ENCODE measurements at regions not wholly inside any gene's neighbourhood (a gene's known extent, or its start where the extent isn't known, plus 50 kb on each side); places are given as distances from the start of the nearest gene placed in this dataset.
"Not testable (repeated sequence)": the region's sequence is repeated elsewhere in the genome, so short reads cannot be mapped to it uniquely, and the experiment has no call there.

DNA sequence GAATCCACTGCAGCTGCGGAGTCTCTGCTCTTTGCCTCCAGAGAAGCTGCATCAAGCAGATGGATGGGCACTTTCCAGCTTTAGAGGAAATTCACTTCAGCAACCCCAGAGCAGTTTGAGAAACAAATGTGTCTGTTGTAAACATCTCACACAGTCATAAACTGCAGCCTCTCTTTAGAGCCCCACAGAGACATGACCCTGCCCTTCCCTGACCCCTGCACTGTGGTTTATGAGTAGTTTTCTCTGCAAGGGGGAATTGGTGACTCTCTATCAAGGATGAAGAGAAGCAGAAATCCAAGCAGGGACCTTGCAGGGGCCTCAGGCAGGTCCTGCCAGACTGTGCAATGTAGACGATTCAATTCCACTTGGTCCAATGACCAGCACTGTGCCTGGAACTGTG, 160.2 kb downstream of the SH2D4B start:
- no peak for DNase-seq

DNA sequence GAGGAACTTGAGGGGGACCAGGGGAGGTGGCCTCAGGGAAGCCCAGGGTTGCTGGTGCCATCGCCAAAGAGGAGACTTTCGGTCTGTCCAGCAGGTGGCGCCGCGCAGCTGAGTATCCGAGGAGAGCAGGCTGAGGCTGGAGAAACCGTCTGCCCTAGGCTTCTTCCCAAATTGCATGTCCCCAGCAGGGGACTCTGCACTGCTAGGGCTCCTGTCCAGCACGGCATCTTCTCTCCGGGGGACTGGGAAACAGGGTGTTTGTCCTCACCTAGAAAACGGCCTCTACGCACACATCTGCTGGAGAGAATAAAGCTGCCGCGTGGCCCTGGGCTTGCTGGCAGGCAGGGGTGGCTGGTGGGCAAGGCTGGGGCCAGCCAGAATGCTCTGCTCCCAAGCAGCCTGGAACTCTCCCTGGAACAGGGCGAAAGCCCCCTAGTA, 161.9 kb downstream of the SH2D4B start:
- DNase-seq = peak; percentile 70

DNA sequence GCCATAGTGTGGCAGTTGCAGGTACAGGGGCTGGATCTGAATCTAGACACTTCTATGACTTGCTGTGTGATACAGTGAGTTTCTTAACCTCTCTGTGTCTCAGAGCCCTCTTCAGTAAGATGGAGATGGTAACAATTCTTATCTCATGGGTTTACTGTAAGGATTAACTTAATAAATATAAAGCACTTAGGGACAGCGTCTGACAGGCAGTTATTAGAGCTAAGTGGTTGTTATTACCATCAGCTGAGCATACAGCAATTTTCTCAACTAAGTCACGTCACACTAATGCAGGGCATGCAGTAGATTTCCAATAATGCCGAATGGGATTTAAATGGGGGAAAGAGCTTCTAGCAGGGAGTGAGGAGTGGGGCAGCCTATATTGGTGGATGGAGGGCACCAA, 162.6 kb downstream of the SH2D4B start:
- DNase-seq = no peak

DNA sequence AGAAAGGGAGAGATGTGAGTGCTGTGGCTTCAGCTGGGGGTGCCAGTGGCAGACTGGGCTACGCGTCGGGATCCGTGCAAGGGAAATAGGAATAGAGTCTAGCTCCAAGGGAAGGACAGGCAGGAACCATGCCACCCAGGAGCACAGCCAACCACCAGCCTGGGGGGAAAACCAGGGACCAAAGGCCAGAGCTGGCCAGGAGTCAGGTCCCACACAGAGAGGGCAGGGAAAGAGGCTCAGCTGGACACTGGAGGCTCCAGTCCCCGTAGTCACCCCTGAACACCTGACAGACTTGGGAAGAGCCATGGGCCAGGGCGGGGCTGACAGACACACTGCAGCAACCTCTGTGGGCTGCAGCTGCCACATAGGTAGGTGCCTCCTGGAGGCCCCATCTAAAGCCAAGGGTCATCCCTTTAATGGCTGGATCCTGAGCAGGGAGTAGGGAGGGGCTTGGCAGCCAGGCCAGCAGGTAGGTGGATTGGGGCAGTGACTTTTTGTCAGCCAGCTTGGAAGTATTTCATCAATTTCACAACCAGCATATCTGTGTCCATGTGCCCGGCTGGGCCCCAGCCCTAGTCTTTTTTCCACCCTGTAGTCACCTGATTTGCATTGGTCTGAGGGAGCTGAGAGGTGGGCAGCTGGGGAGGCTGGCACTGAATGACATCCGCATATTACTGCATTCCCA, 163.2 kb downstream of the SH2D4B start:
- no peak for DNase-seq

DNA sequence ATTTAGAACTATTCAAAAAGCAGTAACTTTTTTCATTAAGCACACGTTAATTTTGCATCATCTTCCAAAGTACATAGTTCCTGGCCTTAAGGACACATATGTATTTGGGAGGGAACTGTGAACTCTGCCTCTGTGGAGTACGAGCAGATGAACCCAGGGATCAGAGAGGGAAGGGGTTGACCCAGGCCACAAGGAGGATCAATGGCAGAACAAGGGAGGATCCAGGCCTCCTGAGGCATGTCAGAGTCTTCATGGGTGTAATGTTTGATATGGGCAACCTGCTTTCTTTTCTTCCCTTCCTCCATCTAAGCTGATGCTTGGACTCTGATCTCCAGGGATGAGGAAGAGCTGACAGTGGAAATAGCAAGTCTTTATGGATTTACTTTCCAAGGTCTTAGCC, 164.0 kb downstream of the SH2D4B start:
- DNase-seq = no peak

DNA sequence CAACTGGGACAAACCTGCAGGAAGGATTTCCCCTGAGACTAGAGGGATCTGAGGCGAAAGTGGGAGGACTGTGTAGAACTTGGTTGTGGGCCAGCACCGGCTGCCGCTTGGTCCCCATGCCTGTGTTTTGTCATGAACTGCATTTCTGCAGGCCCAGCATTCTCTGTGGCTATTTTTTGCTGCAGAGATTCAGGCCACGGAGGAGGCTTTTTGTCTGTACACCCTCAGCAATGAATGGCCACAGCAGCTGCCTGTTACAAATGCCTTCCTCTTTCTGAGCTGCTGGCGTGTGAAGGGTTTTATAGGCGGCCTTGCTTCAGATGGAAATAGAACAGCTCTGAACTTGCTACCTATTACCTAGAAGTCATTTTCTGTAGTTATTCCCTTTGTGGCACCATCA, 164.4 kb downstream of the SH2D4B start:
- no peak for DNase-seq

DNA sequence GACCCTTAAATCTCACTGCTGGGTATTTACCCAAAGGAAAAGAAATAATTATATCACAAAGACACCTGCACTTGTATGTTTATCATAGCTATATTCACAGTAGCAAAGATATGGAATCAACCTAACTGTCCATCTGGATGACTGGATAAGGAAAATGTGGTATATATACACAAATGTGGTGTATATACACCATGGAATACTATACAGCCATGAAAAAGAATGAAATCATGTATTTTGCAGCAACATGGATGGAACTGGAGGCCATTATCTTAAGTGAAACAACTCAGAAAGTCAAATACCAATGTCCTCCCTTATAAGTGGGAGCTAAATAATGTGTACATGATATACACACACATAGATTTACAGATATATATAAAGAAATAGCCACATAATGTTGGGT, 168.2 kb downstream of the SH2D4B start:
- no peak for DNase-seq

DNA sequence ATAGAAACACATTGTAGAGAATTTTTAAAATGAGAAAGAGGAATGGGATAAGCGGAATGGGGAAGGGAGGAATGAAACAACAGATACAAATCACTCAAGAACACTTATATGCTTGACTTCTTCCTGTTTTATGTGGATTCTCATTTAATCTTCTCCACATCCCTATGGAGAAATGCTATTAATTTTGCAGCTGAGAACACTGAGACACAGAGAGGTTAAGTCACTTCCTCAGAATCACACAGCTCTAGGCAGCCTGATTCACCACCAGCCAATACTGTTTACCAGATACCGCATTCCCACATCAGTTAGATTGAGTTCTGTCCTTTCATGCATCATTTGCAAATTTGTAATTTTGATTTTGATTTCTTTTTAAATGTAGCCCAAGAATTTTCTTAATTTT, 170.5 kb downstream of the SH2D4B start:
- no peak for DNase-seq

DNA sequence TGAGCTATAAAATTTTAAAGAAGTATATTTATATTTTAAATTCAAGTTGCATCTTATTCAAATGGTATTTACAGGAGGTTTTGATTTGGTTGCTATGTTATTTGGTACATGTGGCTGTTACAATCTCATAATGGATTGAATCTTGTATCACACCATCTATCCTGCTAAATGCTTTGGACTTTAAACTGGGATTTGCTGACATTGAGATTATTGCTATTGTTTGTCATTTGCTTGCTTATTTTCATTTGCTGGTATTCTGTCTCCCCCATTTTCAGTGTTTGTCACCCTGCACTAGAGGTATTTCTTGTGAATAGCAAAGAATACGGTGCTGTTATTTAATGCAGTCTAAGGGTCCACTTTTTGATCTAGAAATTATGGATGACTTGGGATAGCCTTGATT, 171.1 kb downstream of the SH2D4B start:
- DNase-seq = no peak

DNA sequence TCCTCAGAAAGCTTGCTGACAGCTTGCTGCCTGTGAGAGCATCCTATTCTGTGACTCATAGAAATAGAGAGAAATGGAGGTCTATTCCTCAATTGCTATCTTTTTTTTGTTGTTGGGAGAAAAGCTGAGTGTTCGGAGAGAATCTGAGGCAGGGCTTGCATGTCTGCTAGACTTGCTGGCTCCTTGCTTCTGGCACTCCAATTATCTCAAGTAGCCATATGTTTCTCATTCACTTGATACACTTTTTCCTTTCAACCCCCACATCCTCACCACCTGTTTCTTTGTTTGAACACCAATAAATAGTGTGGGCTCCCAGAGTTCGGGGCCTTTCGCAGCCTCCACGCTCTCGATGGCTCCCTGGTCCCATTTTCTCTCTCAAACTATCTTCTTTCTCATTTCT, 172.2 kb downstream of the SH2D4B start:
- DNase-seq = no peak

DNA sequence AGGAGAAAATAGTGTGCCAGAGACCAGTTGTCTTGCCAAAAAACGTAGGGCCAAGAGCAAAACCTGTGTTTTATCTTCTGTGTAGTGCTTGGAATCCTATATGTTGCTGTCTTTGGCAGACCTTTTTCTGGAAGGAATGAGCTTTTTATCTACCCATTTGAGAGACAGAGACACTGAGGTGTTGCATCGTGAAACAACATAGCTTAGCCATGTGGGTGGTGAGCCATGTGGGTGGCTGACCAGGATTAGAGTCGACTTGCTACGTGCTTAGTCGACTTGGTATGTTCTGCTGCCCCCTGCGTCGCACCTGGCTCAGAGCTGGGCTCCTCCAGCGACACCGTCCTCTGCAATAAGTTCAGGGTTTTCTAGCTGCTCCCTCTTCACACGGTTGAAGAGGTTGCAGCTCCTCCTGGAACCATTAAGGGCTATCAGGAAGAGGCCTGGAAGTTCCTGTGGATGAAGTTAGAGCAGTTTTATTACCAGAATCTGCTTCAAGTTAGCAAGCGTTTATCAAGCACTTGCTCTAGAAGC, 175.8 kb downstream of the SH2D4B start:
- no peak for DNase-seq

DNA sequence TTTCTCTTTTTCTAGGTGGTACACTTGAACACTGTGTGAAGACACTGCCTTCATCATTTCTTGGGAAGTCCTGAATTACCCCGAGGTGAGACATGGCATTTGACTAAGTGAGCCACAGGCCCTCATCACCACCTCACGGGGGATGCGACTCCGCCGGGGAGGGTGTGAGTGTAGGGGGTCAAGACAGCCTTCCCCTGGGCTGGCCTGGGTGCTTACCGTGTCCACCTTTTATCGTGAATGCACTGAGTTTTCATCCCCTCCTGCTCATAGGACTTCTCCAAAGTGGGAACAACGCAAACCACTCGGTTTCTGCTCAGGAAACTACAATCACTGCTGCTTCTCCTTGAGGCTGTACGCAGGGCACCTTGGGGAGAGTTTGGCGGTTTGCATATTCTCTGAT, 176.9 kb downstream of the SH2D4B start:
- no peak for DNase-seq

DNA sequence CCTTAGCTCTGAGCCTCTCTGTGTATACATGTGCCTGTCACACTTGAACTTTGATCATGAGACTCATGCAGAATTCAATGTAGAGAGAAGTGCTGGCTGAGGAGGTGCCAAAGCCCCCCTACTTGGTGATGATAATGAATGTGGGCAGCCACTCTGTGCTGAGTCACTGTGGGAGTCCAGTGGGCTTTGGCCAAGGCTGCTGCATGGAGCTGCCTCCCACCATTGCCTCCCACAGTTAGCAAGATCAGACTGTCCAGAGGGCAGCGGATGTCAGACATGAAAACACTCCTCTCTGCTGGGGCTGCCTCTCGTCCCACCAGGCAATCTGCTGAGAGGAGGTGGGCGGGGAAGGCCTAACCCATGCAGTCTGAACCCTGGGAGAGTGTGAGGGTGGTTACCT, 180.3 kb downstream of the SH2D4B start:
- DNase-seq = no peak

DNA sequence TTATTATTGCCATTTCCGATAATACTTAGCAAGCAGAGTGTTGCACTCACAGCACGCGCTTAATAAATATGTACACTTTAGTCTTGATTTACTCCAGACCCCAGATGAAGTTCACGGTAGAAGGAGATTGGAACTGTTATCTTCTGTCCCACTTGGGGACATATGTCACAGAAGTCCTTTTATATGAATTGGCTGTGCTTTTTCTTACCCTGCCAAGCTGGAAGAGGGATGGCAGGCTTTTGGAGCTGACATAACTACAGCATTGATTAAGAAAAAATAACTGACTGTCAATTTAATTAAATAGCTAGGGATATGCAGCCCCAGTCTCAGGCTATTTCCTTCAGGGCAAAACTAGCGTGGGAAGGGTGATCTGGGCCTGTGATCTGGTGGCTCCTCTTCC, 182.2 kb downstream of the SH2D4B start:
- no peak for DNase-seq

DNA sequence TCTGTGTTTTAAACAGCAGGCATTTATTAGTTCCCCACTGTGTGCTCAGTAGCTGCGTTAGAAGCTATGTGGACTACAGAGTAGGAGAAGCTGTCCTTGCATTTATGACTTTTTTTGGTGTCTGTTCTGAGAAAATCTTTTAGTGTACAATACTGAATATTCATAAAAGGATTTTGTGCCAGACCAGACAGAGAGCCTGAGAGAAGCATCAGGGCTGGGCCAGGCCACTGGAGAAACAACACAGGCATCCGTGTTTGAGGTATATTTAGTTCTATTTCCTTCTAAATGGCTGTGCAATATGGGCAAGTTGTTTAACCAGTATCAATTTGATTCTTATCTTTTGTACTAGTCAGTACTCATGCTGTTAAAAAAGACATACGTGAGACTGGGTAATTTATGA, 182.8 kb downstream of the SH2D4B start:
- no peak for DNase-seq

DNA sequence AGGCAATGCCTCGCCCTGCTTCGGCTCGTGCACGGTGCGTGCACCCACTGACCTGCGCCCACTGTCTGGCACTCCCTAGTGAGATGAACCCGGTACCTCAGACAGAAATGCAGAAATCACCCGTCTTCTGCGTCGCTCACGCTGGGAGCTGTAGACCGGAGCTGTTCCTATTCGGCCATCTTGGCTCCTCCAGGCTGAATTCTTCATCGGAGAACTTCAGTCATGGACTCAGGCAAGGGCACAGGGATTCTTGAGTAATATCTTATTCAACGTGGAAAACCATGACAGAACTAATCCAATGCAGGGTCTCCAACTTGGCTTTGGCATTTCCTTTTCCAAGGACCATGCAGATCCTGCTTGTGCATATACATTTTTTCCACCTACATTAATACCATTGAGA, 190.7 kb downstream of the SH2D4B start:
- not testable (repeated sequence) for DNase-seq

DNA sequence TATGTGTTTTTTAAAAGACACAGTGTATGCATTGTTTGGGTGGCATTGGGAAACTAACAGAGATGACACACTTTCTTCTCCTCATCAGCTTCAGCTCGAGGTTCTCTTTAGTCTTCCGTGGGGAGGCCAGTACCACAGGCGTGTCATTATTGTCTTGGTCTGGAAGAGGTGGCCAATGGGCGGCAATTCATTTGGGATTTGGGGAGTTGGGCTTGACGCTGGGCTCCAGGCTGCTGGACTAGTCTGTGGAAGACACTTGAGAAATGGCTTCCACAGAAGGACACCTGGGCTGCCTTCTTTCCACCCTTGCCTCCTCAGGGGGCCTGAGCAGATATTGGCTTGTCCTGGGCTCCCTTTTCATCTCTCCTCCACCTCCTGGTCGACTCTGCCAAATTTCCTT, 192.2 kb downstream of the SH2D4B start:
- no peak for DNase-seq

DNA sequence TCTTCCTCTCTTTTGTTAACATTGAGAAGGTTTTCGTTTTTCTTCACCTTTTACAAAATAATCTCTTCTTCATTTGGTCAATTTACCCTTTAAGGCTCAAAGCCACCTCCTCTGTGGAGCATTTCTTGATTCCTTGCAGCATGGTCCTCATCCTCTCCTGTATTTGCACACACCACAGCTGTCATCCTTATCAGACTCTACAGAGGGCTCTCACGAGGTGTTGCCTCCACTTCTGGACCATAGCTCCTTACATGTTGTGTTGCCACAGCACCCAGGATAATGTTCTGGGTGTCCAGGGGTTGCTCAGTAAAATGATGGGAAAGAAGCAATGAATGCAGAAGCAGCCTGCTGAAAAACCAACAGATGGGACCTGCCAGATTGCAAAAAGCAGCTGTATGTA, 192.8 kb downstream of the SH2D4B start:
- no peak for DNase-seq

DNA sequence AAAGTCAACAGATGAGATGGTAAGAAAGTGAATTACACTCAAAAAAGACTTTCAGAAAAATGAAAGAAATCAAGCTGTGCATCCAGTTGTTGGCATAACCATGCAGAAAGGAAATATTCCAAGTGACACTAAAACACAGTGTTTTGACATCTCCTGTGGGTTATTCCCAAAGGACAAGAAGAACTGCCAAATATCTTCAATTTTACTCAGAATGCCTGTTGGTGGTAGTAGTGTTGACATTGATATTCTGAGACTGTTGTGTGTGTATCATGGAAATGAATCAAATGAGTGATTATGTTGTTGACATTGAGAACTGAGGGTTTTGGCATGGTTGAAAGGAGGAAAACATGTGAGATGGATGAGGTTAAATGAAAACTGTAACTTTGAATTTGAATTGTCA, 196.9 kb downstream of the SH2D4B start:
- no peak for DNase-seq

DNA sequence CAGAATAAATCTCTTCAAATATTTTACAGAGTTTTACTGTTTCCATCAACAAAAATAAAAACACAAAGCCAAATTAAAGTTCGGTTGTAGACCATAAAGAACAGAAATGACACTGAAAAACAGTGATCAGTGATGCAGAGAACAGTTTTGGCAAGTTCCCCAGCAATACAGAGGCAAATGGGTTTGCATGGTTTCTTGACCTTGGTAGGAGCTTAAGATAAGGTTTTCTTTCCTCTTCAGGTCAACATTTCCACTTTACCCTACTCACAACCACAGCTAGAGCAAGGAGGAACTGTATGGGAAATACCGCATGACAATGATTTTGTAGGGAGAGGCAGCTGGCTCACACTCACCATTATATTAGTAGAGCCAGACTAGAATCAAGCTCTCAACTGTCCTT, 199.5 kb downstream of the SH2D4B start:
- DNase-seq = no peak

DNA sequence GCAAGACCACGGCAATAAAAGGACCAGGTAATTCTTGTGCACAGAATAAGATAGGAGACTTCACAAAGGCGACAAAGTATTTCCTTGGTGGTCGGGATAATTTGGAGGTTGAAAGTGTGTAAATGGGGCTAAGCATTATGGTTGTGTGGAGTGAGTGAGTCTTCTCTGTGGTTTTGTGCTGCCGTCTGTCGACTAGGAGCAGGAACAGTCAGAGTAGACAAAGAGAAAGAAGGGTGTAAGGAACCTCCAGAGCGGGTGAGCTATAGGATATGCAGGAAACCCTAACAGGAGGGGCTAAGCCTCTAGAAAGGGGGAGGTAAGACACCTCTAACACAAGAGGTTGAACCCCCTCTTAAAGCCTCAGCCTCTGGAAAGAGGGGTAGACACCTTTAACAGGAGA, 201.6 kb downstream of the SH2D4B start:
- DNase-seq = no peak

DNA sequence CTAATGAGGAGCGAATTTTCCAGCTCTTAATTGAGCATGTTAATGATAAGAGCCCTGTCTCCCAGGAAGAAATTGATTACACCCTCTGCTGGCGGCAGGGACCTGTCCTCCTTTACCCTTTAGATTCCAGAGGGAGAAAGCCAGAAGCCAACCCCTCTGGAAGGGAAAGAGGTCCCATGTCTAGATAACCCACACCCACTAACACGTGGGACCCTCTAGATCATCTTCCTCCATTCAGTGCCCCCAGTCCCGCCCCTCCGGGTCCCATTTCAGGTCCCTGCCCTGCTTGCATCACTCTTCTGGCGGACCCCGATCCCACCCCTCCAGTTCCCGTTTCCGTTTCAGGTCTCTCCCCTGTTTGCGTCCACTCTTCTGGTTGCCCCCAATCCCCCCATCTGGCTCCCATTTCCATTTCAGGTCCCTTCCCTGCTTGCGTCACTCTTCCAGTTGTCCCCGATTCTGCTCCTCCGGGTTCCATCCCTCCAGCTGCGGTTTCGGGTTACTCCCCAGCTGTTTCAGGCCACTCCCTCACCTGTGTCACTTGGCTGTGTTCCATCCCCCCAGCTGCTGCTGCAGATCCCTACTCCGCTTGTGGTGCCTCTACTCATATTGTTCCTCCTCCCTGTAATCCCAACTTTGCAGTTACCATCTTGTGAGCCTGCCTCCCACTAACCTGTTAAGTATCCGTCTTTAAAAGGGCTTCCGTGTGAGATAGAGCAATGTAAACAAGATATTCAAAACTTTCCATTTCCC, 202.4 kb downstream of the SH2D4B start:
- DNase-seq = no peak

DNA sequence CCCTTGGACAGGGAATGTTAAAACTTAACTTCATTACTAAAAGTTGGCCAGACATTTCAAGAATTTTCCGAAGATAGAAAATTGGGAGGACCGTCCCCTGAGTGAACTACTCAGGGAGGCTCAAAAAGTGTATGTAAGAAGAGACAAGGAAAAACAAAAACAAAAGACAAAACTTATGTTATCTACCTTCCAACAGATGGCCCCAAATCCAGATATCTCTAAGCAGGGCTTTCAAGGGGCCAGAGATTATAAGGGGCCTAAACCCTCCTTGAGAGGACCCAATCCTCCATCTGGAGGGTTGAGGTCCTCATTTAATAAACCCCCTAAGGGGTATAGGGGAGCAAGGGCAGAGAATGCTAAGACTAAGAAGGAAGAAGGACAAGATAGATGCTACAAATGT, 203.6 kb downstream of the SH2D4B start:
- DNase-seq = no peak

DNA sequence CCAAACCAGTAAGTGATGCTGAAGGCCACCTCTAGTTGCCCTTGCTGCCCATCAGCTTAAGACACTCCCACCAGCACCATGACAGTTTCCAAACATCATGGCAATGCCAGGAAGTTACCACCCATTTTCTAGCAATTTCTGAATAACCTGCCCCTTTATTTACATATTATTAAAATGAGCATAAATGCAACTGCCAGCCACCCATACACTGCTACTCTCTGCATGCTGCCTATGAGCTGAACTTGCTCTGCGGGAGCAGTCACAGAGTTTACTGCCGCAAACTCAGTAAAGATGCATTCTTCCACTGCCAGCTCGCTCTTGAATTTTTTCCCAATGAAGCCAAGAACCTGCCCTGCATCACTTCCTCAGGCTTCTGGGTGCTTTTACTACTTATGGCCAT, 212.6 kb downstream of the SH2D4B start:
- no peak for DNase-seq

DNA sequence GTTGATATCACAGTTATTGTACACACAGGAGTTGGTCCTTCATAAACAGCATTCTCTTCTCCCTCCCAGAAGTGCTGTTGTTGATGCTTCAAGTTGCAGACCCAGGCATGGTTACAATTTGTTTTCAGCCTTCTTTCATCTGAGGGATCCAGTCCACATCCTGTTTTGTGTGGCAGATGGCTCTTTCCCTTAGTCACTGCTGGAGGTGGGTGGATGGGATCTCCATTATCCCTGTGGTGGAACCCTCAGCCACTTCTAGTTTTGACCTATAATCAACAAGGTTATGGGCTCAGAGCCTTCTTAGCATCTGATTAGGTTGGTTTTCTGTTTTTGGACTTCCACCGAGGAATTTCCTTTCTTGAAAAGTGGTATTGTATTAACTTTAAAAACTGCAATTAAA, 214.2 kb downstream of the SH2D4B start:
- no peak for DNase-seq

Data from activated CD8-positive, alpha-beta memory T cell treated with anti-CD3 and anti-CD28 coated beads, Interleukin-2, amount 50 U/mL, for 4 hours (primary cell).